ENCODE measurements at regions not wholly inside any gene's neighbourhood (a gene's known extent, or its start where the extent isn't known, plus 50 kb on each side); places are given as distances from the start of the nearest gene placed in this dataset.
"Not testable (repeated sequence)": the region's sequence is repeated elsewhere in the genome, so short reads cannot be mapped to it uniquely, and the experiment has no call there.

GRCh38 chr6:86122086-86122485 lies 479.4 kb upstream of the SYNCRIP start:
- DNase-seq (ENCODE audit: low read depth): no peak
- no peak for TF ChIP-seq CTCF (IDR thresholded peaks at IDR 0.05; ENCODE audit: control insufficient read depth, extremely low read depth, insufficient read depth)
- H3K4me3 ChIP-seq (ENCODE audit: low read depth, low read length): no peak overlapping the region

GRCh38 chr6:86118271-86118670 lies 475.6 kb upstream of the SYNCRIP start:
- no peak for DNase-seq (ENCODE audit: low read depth)
- no peak for TF ChIP-seq CTCF (IDR thresholded peaks at IDR 0.05; ENCODE audit: control insufficient read depth, extremely low read depth, insufficient read depth)
- no peak overlapping the region for H3K4me3 ChIP-seq (ENCODE audit: low read depth, low read length)

GRCh38 chr6:86107985-86108384 lies 465.3 kb upstream of the SYNCRIP start:
- DNase-seq (ENCODE audit: low read depth): no peak
- no peak for TF ChIP-seq CTCF (IDR thresholded peaks at IDR 0.05; ENCODE audit: control insufficient read depth, extremely low read depth, insufficient read depth)
- H3K4me3 ChIP-seq (ENCODE audit: low read depth, low read length): no peak overlapping the region

- no peak for TF ChIP-seq CTCF (IDR thresholded peaks at IDR 0.05; ENCODE audit: control insufficient read depth, extremely low read depth, insufficient read depth)
- DNase-seq (ENCODE audit: low read depth): no peak
- no peak overlapping the region for H3K4me3 ChIP-seq (ENCODE audit: low read depth, low read length)
Observed at GRCh38 chr6:86087954-86088353, 445.3 kb upstream of the SYNCRIP start.

- no peak for TF ChIP-seq CTCF (IDR thresholded peaks at IDR 0.05; ENCODE audit: control insufficient read depth, extremely low read depth, insufficient read depth)
- no peak for DNase-seq (ENCODE audit: low read depth)
- H3K4me3 ChIP-seq (ENCODE audit: low read depth, low read length): no peak overlapping the region
Observed at GRCh38 chr6:86079938-86080337, 437.3 kb upstream of the SYNCRIP start.

GRCh38 chr6:86070151-86070550 lies 427.5 kb upstream of the SYNCRIP start:
- H3K4me3 ChIP-seq (ENCODE audit: low read depth, low read length): no peak overlapping the region
- DNase-seq (ENCODE audit: low read depth): no peak
- no peak for TF ChIP-seq CTCF (IDR thresholded peaks at IDR 0.05; ENCODE audit: control insufficient read depth, extremely low read depth, insufficient read depth)

- DNase-seq (ENCODE audit: low read depth); H3K4me3 ChIP-seq (ENCODE audit: low read depth, low read length): not testable (repeated sequence)
Observed at GRCh38 chr6:86065002-86065401, 422.3 kb upstream of the SYNCRIP start.

- not testable (repeated sequence) for H3K4me3 ChIP-seq (ENCODE audit: low read depth, low read length); DNase-seq (ENCODE audit: low read depth)
Observed at GRCh38 chr6:86057293-86057980, 414.8 kb upstream of the SYNCRIP start.
